HG03196 (cell line): ENCODE measurements at regions not wholly inside any gene's neighbourhood (a gene's known extent, or its start where the extent isn't known, plus 50 kb on each side); places are given as distances from the start of the nearest gene placed in this dataset.
"Not testable (repeated sequence)": the region's sequence is repeated elsewhere in the genome, so short reads cannot be mapped to it uniquely, and the experiment has no call there.

Source experiments
- ATAC-seq: cut with Tn5 transposase; IDR thresholded peaks from one replicate; pipeline ENCODE4 v1.9.1; 2021; ENCODE audit not compliant: unreplicated experiment

DNA sequence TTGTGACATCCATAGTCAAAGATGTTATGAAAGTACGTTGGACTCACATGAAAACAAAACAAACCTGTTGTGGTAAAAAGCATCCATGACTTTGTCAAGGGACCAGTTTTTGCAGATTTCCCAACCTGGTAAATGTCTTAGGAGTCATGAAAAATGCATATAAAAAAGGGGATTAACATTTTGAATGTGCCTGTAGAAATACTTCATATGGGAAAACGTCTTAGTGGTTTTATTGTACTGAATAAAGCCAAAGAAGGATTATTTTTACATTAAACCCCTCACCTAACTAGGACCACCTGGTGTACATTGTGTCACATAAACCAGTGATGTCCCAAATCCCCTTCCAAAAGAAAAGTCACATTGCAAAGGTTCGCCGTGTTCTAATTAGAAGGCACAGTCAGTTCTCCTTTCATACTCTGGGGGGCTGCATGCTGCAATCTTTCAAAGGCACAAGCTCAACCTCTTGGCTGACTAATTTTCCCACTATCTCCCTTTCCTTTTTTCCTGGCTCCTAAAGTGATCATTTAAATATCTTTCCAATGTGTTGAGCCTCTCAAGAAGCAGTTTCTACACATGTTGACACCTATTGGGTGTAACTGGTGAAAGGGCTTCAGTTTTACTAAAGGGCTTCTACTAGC lies 119.8 kb upstream of the SPAG17 start:
- no peak for ATAC-seq

DNA sequence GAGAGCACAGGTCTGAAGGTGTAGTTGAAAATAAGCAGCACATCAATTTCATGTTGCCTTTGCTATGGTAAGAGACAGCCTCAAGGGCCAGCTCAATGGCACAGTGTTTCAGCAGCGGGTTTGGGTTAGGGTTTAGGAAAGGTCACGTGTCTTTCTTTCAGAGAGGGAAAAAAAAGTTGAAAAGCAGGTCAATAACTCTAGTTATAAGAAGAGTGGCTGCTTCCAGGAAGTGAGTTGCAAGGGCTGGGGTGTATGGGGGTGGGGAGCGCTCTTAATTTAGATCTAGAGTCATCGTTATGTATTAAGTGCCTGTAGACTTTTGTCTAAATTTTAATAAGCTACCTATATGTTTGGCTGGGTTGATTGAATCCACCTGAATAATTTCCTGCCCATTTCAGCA lies 118.5 kb upstream of the SPAG17 start:
- ATAC-seq, result no peak

DNA sequence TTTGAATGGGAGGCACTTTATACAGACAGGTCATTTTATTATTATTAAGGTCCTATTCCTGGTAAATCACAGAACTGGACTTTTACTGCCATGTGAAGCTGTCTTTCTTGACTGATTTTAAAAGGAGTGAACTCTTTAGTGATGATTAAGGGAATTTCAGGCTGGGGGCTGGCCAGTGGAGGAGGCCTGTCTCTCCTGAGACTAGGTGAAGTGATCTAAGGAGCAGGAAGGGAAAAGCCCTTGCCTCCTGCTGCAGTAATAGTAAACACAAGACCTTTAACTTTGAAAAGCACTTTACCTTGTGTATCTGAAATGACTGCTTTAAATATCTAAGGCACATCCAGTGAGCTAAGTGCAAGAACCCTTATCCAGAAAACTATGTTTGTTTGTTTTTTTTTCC lies 118.0 kb upstream of the SPAG17 start:
- ATAC-seq, result no peak

DNA sequence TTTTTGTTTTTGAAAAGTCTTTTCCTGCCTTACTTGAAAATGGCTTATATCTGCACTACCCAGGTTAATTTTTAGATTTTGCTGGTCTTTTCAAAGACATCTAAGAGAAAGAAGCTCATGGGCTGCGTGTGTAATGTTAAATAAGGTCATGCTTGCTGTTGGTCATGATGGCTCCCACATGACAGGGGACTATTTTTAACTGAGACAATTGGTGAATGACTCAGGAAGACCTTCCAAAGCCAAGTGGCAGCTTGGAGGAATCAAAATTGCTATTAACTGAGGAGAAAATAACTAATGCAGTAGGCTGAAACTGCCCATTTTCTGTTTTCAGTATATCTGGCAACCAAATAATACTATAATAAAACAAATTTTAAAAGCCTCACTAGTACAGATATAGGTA lies 117.1 kb upstream of the SPAG17 start:
- ATAC-seq, result no peak

DNA sequence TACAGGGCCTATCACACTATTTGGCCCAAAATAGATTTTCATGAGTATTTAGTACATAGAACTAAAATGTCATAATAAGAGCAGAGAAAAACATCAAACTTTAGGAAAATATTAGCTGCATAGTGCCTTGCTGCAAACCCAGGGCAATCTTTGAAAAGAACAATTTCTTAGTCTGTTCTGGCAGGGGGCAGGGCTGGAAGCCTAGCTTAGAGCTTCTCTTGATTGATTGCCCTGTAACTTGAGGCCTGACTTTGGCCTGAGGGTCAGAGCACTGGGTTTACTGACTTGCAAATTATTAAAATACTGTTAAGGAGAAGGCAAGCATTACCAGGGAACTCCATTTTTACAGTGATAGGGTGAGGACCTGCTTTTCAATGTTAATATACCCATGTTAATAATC lies 115.8 kb upstream of the SPAG17 start:
- no peak for ATAC-seq

DNA sequence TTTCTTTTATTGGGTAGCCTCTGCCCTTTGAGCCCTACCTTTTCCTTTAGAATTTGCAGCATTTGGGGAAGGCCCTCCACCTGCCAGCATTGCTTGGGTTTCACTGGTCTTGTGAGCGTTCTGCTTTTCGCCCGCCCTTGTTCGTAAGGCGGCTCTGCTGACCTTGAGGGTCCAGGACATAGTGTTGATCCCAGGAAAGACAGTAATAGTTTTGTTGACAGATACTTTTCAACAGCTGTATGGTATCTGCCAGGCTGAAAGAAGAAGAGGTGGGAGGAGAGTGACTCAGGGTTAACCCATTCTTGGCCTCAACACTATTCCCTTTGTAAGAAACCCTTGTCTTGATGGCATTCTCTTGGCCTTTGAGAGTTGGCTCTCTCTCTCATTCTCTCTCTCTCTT lies 113.4 kb upstream of the SPAG17 start:
- ATAC-seq, result no peak

DNA sequence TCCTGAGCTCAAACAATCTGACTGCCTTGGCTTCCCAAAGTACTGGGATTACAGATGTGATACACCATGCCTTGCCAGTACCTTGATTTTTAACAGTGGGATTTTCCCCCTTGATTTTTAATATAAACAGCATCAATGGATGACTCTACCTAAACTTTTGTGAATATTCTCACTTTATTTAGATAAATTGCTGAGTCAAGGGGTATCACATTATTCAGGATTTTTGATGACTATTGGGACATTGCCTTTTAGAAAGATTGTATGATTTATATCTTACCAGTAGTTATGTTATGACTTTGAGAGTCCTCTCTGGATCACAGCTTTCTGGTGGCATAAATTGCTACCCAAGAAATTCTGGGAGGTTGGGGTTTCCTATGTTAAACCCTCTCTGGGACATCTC lies 112.5 kb upstream of the SPAG17 start:
- no peak for ATAC-seq

DNA sequence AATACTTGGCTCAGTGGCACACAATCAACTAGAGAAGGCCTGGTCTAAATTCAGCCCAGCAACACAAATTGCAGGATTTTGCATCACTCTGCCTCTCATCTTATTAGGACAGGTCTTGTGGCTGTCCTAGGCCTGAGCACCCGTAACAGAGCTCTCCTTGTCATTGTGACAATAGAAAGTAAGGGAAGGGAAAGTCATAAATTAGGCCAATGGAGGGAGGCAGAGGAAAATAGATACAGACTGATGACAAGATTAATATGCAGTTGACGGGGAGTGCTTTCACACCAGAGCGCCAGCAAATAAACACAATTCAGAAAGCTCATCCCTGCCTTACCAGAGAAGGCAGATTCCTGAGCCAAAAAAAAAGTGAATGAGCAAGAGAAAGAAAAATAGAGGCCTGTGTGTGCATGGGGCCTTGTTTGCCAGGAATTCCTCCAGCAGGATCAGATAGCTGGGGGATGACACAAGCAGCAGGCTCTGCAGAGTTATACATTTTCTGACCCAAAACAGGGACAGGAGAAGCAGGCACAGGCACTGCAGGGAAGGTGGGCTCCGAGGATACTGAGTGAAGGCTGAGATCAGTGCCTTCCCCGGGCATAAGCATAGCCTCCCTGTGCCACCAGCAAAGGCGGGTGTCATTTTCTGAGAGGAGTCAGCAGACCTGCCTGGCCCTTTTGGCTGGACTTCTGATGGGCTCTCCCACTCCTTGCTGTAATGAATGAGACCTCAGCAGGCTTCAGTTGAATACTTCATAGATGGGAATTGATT lies 110.0 kb upstream of the SPAG17 start:
- no peak for ATAC-seq

DNA sequence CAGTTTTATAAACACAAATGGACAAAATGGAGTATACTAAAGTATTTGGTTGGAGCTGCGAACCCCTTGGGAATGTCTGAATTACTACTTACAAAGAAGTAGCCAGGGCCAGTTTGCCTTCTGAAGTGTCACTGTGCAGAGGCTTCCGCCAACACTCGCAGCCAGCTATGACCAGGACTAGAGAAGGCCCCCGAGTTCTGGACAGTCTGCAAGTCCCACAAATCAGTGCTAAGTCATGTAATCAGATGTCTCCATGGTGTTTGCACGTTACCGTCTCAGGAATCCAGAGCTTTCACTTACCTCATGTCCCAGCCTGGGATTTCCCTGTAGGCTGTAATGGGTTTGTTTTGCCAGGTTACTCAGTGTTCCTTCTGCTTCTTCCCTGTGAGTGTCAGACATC lies 106.6 kb upstream of the SPAG17 start:
- ATAC-seq, result no peak

DNA sequence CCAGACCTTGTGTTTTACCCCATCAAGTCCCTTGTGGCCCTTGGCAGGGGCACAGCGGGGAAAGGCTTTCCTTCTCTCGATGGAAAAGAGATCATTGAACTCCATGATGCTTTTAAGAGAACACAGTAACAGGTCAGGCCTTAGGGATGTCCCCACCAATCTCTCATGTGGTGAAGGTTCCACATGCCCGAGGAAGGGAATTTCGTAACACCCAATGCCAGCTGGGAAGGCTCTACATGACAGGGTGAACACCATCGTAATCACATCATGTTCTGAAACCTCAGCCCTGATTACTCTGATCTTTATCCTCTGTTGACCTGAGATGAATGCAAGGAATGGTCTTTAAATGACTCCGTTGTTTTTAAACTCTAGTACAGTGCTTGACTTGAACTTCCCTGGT lies 105.5 kb upstream of the SPAG17 start:
- ATAC-seq, result no peak

DNA sequence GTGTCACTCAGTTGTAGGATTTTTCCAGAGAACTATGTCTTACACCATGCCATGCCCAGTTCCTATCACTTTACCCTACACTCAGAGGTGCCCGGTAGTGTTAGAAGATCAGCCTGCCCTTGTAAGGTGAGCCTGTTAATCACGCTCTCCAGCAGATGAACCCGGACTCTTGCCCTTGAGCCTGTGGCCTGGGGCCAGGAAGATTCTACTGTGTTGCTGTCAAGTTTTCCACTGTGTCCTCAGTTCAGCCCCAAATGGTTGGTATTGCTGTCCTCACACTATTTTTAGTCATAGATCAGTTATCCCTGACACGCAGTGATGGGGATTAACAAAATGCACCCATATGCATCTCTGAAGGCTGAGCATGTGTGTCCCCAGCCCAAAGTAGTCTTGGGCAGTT lies 105.0 kb upstream of the SPAG17 start:
- no peak for ATAC-seq

DNA sequence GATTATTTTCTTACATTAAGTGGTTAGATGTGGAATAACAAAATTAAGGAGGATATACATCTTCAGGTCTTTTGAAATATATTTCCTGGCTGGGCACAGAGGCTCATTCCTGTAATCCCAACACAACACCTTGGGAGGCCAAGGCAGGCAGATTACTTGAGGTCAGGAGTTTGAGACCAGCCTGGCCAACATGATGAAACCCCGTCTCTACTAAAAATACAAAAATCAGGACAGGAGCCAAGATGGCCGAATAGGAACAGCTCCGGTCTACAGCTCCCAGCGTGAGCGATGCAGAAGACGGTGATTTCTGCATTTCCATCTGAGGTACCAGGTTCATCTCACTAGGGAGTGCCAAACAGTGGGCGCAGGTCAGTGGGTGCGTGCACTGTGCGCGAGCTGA lies 95.6 kb upstream of the SPAG17 start:
- not testable (repeated sequence) for ATAC-seq

DNA sequence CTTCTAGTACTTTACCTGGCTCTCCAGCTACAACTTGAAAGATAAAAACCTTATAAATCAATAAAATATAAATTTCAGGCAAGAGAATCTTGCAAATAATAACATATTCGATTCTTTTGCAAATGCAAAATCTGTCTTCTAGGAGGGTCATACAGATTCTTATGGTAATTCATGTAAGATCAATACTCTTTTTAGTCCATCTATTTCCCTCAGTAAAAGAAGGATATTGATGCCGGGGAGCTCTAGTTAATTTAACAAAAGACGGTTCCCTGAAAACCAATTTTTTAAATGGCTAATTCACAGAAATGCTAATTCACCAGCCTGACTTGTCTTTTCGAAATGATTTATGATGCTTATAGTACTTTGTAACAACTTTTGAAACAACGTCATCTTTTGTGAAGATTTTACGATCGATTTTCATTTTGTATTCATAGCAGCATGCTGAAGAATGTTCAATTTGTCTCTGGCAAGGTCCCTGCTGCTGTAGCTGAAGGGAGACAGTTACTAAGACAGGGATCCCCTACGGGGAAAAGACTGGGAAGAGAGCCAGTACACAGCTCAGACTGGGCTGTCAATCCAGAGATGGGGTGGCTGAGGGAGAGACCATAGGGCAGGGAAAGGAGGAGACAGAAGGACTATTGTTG lies 90.6 kb upstream of the SPAG17 start:
- no peak for ATAC-seq

DNA sequence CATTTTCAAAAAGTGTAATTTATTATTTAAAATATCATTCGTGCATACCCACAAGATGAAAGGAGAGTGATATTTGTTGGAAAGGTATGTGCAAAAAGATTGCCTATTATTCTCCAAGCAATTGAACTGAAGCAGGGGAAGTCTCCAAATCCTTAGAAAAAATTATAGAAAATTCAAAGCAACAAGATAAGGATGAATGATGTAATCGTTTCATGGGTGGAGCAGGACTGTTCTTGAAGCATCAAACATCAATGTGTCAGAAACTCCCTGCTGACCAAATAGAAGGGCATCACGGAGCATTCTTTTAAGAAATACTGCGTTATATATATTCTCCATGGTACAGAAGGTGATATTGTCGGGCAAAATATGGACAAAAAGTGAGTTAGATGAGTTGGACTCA lies 87.9 kb upstream of the SPAG17 start:
- no peak for ATAC-seq

DNA sequence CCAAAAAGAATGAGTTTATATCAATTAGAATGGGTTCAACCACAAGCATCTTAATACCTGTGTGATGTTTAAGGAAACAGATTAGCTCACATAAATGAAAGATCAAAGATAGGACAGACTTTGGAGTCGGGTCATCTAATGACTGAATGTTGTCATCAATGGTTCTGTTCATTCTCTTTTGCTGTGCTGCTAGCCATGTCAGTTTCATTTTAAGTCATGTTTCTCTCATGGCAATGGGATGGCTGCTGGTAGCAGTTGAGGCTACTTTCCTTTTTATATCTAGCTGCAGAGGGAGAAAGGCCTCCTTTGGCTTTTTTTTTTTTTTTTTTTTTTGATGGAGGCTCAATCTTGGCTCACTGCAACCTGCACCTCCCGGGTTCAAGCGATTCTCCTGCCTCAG lies 86.9 kb upstream of the SPAG17 start:
- ATAC-seq, result no peak

DNA sequence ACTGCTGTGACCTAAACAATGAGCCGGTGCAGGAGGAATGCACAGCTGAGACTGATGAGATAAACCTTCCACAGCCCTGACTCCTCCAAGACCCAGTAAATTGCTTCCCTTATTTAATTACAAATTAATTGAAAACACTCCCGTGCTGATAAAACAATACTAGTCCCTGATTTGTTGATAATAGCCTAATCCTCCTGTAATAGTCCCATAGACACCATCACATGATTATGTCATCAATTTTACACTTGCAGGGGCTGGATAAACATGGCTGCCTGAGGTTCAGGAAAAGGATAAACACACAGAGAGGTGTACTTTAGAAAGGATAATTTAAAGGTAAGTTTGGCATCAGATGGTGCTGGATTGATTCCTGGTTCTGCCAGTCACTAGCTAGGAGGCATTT lies 84.6 kb upstream of the SPAG17 start:
- ATAC-seq, result no peak

DNA sequence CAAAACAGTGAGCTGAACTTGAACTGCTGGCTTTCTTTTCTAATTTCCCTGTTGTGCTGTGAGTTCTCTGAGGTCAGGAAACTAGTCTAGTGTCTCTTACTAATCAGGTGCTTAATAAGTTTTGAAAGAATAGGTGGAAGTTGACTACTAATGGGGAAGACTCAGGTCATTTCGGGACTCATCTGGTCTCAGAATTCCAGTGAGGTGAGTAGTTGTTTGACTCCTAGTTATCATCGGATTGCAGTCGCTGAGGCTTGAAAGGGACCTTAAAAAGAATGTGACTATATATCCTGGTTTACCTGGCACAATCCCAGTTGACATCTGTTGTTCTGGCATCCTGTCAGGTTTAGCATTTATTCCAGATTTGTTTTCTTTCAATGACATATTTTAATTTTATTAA lies 81.4 kb upstream of the SPAG17 start:
- no peak for ATAC-seq

DNA sequence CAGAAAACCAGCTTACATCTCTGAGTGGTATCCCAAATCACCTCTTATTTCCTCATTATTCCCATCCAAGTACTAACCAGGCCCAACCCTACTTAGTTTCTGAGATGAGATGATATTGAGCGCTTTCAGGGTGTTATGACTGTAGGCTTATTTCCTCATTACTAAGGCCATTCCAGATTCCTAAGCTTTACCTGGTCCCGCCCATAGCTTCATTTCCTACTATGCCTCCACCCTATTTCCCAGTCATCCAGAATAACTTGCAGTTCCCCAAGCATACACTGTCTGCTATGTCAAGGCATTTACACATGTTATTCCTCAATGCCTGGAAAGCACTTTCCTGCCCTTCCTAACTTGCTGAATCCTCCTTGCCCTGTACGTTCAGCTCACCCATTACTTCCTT lies 79.3 kb upstream of the SPAG17 start:
- ATAC-seq, result no peak

DNA sequence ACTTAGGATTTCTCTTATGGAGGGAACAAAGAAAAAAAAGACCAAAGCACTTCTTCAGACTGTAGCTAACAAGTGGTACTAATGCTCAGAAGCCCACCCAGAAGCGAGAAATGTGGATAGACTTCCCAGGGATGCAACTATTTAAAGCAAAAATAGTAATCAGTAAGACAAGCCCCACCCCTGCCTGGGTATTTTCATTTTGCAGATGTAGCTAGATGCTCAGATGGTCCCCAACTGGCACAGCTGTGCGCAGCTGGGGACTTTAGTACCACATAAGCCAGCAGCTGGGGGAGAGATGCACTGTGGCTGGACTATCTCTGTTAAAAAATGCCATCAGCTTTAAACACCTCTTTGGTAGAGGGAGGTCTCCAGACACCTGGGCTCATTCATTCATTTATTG lies 77.8 kb upstream of the SPAG17 start:
- no peak for ATAC-seq

DNA sequence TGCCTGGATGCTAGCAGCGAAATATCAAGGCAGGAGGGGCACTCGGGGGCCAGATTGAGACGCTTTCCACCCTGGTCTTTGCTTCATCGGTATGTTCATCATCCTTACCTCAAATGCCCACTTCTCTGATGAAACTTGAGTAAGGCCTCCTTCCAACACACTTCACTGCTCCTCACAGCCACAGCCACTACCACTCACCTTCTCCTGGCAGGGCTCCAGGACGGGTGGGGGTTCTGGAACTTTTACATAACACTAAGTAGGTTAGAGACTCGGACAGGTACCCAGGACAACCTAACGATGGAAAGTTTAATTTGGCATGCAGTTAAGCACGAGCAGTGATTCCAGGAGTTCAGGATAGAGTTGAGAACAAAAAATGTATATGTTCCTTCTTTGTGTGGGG lies 73.9 kb upstream of the SPAG17 start:
- ATAC-seq, result no peak

DNA sequence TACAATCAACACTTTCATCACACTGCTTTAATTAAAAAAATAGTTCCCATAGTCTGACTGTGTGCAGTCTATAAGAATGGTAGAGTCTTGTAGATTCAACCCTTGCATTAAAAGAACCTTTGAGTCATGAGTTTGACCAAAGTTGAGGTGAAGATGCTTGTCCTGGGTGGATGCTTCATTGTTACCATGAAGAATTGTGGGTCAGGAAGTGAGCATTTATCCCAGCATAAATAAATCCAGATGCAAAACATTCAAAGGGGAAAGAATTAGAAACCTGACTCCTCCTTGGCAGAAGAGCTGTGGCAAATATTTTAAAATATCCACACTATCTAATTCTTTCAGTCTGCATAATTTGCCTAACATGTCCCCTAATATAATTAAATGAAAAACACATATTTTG lies 72.9 kb upstream of the SPAG17 start:
- no peak for ATAC-seq
